K562 (cell line): ENCODE measurements at regions not wholly inside any gene's neighbourhood (a gene's known extent, or its start where the extent isn't known, plus 50 kb on each side); places are given as distances from the start of the nearest gene placed in this dataset.
A peak's percentile ranks its signal among the peaks of the same experiment; 100 is the strongest.
"Not testable (repeated sequence)": the region's sequence is repeated elsewhere in the genome, so short reads cannot be mapped to it uniquely, and the experiment has no call there.

Source experiments
- ATAC-seq: fragments of 200-7000 bp; cut with Tn5 transposase; 3 replicates; pipeline ENCODE4 v1.9.1; 2020; ENCODE audit warnings: moderate library complexity
- BruUV-seq: library from RNA; stranded (reverse); fragments of 400-500 nt; replicated peaks from 2 replicates; lab custom pipeline; 2021; lab: Mats Ljungman, UMichigan
- CTCF ChIA-PET: fragments of 300-600 bp; formaldehyde crosslinking; extraction: SDS; loops from one replicate; lab custom pipeline; 2021; ENCODE audit warnings: low intra/inter-chr PET ratio; lab: Yijun Ruan, JAX
- POLR2A ChIA-PET: fragments of 300-600, 350-650 bp; sonication (Branson Sonifier 250); formaldehyde crosslinking; extraction: SDS; loops from one replicate; lab custom pipeline; 2021; ENCODE audit warnings: antibody characterized with exemption, inconsistent platforms; lab: Yijun Ruan, JAX
- DNase-seq, 4 experiments: peaks; one replicate each; pipeline versions ENCODE4 v3.0.0 to v3.0.0-alpha.2; 2011 to 2018; ENCODE audit warnings: low spot score in 3 of 4, mixed read lengths in 3 of 4; ENCODE audit errors: extremely low read depth in 1 of 4
- FAIRE-seq: peaks from 2 replicates; lab custom pipeline; 2011; peaks lifted over from hg19 to GRCh38; lab: Jason Lieb, UNC
- H2AFZ ChIP-seq: 2 replicates; pipeline ENCODE4 v1.6.0; 2011; ENCODE audit warnings: low read depth, low read length, control low read depth, inconsistent platforms
- H3K27ac ChIP-seq: fragments of 200-600 bp; 3 replicates; pipeline ENCODE4 v1.8.0; 2011; ENCODE audit warnings: low read depth, mild to moderate bottlenecking, control low read depth, inconsistent platforms, low read length, moderate library complexity, mixed read lengths; ENCODE audit errors: extremely low read depth
- H3K27me3 ChIP-seq, 2 experiments: fragments of 300-600 bp in 1 of 2; 2 replicates in 1 of 2; 3 replicates in 1 of 2; pipeline versions ENCODE4 v1.6.0 to v1.8.0; 2011; ENCODE audit warnings: inconsistent platforms in 2 of 2, low read length in 2 of 2, mild to moderate bottlenecking in 1 of 2, mixed read lengths in 1 of 2, moderate library complexity in 1 of 2; ENCODE audit not compliant: control insufficient read depth in 2 of 2, insufficient read depth in 2 of 2
- H3K36me3 ChIP-seq: fragments of 300-600 bp; 3 replicates; pipeline ENCODE4 v1.8.0; 2011; ENCODE audit warnings: mild to moderate bottlenecking, low read length, inconsistent platforms; ENCODE audit not compliant: control insufficient read depth, insufficient read depth
- H3K4me1 ChIP-seq, 2 experiments: fragments of 200-600 bp in 1 of 2; replicated peaks in 1 of 2; 2 replicates in 1 of 2; 3 replicates in 1 of 2; pipeline versions ENCODE4 v1.5.1 to v1.8.0; 2011; ENCODE audit warnings: inconsistent platforms in 2 of 2, low read length in 2 of 2, mild to moderate bottlenecking in 1 of 2, mixed read lengths in 1 of 2, moderate library complexity in 1 of 2; ENCODE audit not compliant: control insufficient read depth in 2 of 2, insufficient read depth in 2 of 2
- H3K4me2 ChIP-seq: 2 replicates; pipeline ENCODE4 v1.6.1; 2011; ENCODE audit warnings: low read length, control low read depth, inconsistent platforms, mixed read lengths; ENCODE audit not compliant: insufficient read depth
- H3K4me3 ChIP-seq: fragments of 200-600 bp; sonication (generic), shearing (Covaris generic); 2 replicates; pipeline ENCODE4 v1.5.1; 2016; ENCODE audit warnings: control low read depth, inconsistent platforms
- H3K79me2 ChIP-seq: fragments of 200-600 bp; 3 replicates; pipeline ENCODE4 v1.8.0; 2011; ENCODE audit warnings: low read length, inconsistent platforms; ENCODE audit not compliant: control insufficient read depth, insufficient read depth
- H3K9ac ChIP-seq, 2 experiments: 2 replicates each; pipeline versions ENCODE4 v1.6.0 to v1.6.1; 2011; ENCODE audit warnings: low read depth in 2 of 2, low read length in 2 of 2, control low read depth in 1 of 2, inconsistent platforms in 1 of 2, mild to moderate bottlenecking in 1 of 2, mixed read lengths in 1 of 2; ENCODE audit not compliant: insufficient read depth in 1 of 2
- H3K9me1 ChIP-seq: one replicate; pipeline ENCODE4 v1.6.0; 2011; ENCODE audit warnings: inconsistent platforms, mild to moderate bottlenecking, low read length, moderate library complexity; ENCODE audit not compliant: control insufficient read depth, insufficient read depth
- H3K9me3 ChIP-seq: replicated peaks from 2 replicates; pipeline ENCODE4 v1.5.1; 2011; ENCODE audit warnings: low read depth, low read length, inconsistent platforms; ENCODE audit not compliant: control insufficient read depth, insufficient read depth
- H4K20me1 ChIP-seq: replicated peaks from 2 replicates; pipeline ENCODE4 v1.6.1; 2011; ENCODE audit warnings: low read length, inconsistent platforms, mixed read lengths; ENCODE audit not compliant: control insufficient read depth, insufficient read depth
- WGBS: fragments of 100-300 bp; shearing (Covaris generic); methylation state at CpG from one replicate; pipeline ENCODE4 v1.1.6; 2016; ENCODE audit warnings: low coverage, mixed read lengths; ENCODE audit not compliant: insufficient coverage; ENCODE audit errors: missing lambda C conversion rate; 5-methylcytosine and 5-hydroxymethylcytosine counted together
- in situ Hi-C: fragments of 300-500 bp; cut with MboI; formaldehyde crosslinking; loops from 4 replicates; pipeline ENCODE4 v1.15.0; 2018; ENCODE audit warnings: inconsistent platforms, mixed read lengths
- intact Hi-C: fragments of 100-400 bp; cut with micrococcal nuclease; formaldehyde crosslinking; loops from 2 replicates; pipeline ENCODE4 v1.14.2; 2022

DNA sequence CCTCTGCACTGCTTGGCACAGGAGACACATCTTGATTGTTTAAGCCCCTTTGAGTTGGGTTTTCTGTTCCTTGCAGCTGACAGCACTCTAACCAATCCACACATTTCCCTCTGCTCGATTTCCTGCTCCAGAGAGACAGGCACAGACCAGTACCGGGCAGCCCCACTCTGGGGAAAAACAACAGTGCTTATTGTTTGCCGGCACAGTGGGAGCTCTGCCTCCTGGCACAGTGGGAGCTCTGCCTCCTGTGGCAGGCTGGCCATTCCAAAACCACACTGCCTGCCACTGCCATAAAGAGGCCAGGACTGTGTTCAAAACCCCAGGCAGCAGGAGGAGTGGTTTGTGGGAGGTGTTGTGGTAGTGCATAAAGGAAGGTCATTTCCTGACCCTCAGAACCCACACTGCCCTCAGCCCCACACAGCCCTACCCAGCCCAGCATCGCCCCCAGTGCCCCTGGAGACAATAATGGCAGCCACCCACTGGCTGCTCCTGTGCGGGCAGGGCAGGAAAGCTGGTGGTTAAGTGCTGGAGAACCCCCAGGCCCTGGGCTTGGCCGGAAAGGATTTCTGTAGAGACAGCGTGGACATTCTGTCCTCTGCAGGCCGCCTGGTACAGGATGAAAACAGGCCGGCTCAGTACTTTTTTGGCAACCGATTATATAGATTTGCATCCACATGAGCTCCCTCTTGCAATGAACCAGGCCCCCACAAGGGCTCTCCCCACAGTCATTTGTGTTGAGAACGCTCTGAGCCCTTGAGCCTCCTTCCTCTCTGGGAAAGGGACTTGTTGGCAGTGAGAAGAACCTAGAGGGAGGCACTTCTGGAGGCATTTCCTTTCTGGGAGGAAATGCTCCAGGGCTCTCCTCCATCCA, 182.8 kb downstream of the TRIM43 start:
- CTCF ChIA-PET, H3K79me2 ChIP-seq, POLR2A ChIA-PET, DNase-seq, H3K27me3 ChIP-seq, intact Hi-C loops, H3K4me3 ChIP-seq, H3K9me1 ChIP-seq, H2AFZ ChIP-seq, H3K27ac ChIP-seq, FAIRE-seq, H3K9me3 ChIP-seq, ATAC-seq, H4K20me1 ChIP-seq, H3K36me3 ChIP-seq, H3K4me1 ChIP-seq, BruUV-seq, H3K4me2 ChIP-seq, H3K9ac ChIP-seq: not testable (repeated sequence)
- in situ Hi-C loops = loop anchor here (5.0 to 25.0 kb wide), 4 partner anchors 238 to 1833 kb away; partner anchors contain the start of gene NEURL3
- 0% methylated on average over 1 of the region's 11 CpGs for WGBS

DNA sequence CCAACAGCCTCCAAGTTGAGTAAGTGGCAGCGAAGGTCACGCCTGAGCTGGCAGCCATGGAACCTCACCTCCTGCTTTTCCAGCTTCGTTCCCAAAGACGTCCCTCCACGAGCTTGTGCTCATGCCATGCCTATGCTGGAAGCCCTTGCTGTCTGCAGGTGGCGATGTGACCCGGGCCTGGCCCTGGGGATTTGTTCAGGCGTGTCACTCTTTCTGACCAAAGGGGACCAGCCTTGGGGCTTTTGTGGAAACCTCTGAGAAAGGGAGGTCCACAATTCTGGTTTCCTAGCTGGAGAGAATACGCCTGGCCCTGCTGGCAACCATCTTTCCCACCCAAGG, 183.4 kb downstream of the TRIM43 start:
- H3K4me1 ChIP-seq, H3K36me3 ChIP-seq, H3K27me3 ChIP-seq, H4K20me1 ChIP-seq, H3K9me1 ChIP-seq, DNase-seq, H3K9me3 ChIP-seq, H3K79me2 ChIP-seq, H3K27ac ChIP-seq, intact Hi-C loops, H3K9ac ChIP-seq, H3K4me3 ChIP-seq, BruUV-seq, H3K4me2 ChIP-seq, FAIRE-seq, POLR2A ChIA-PET, CTCF ChIA-PET, H2AFZ ChIP-seq: not testable (repeated sequence)
- ATAC-seq = peak; percentile 94
- in situ Hi-C loops = loop anchor here (25.0 kb wide), 3 partner anchors 237 to 737 kb away; partner anchors contain the start of gene NEURL3
- 0% methylated on average over 3 of the region's 9 CpGs for WGBS
